HG02870 (cell line): ENCODE measurements at regions not wholly inside any gene's neighbourhood (a gene's known extent, or its start where the extent isn't known, plus 50 kb on each side); places are given as distances from the start of the nearest gene placed in this dataset.
"Not testable (repeated sequence)": the region's sequence is repeated elsewhere in the genome, so short reads cannot be mapped to it uniquely, and the experiment has no call there.

ENCODE experiments used
- ATAC-seq: cut with Tn5 transposase; IDR thresholded peaks from one replicate; pipeline ENCODE4 v1.9.1; 2021; ENCODE audit warnings: mild to moderate bottlenecking, moderate library complexity; ENCODE audit not compliant: unreplicated experiment

GRCh38 chr2:208607694-208608093 lies 201.1 kb downstream of the PTH2R start:
- no peak for ATAC-seq

GRCh38 chr2:208608122-208608835 lies 201.7 kb downstream of the PTH2R start:
- no peak for ATAC-seq

DNA sequence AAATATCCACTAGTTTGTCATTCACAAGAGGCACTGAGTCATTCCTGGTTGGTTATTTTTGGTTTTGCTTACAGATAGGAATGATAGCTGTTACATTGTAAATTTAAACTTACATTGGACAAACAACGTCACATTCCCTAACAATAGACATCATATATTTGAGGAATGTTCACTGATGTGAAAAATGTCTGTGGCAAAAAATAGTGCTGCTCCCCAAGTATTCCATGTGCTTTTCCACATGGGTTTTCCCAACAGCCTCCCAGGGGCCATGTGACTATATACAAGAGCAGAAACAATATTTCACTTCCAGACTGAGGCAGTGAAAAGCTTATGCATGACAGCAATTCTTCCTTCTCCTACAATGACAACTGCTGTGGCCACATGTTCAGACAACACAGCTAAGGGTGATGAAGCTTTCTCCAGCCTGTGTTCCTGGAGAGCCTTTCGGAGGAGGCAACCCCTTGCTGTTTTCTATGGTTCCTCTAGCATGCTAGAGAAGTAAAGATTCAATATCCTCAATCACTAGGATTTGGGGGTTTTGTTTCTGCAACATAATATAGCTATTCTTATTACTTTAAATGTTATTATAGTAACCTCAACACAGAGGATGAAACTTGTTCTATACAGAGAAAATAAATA lies 202.7 kb downstream of the PTH2R start:
- no peak for ATAC-seq

DNA sequence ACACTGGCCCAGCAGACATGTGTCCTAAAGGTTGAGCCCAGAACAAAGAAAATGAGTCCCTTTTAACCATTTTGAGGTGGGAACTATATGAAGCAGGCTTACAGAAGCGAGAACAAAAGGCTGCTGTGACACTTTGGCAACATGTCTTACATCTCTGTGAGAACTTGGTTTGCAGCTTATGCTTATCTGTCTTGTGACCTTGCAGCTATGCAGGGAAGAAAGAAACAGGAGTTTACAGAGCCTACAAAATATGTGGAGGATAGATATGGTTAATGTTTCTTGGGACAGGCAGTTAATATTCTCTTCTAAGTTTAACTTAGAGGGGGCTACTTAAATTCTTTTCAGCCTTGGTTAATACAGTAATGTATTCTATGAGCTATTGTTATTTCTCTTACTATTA lies 209.1 kb downstream of the PTH2R start:
- ATAC-seq, result not testable (repeated sequence)

- ATAC-seq, result no peak
These were observed 211.6 kb downstream of the PTH2R start for GRCh38 chr2:208618220-208618619.

- ATAC-seq, result no peak
These were observed 213.4 kb downstream of the PTH2R start for GRCh38 chr2:208619993-208620392.

DNA sequence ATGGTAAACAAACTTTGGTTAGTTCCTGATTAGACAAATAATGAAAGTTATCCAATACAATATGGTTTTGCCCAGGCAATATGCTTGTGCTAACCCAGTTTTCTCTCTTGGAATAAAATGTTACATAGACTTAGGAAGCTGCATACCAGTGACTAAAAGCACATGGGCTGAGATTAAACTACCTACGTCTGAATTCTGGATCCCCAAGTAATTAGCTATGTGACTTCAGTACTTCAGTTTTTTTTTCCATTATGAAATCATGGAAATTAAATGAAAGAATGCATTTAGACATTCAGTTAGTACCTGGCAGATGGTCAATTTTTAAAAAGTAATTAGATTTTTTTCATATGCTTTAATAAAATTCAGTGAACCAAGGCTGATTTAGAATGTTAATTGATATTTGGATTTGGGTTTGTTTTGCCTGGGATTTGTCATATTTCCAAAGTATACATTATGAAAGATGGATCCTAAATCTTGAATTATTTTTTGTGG lies 213.9 kb downstream of the PTH2R start:
- no peak for ATAC-seq

DNA sequence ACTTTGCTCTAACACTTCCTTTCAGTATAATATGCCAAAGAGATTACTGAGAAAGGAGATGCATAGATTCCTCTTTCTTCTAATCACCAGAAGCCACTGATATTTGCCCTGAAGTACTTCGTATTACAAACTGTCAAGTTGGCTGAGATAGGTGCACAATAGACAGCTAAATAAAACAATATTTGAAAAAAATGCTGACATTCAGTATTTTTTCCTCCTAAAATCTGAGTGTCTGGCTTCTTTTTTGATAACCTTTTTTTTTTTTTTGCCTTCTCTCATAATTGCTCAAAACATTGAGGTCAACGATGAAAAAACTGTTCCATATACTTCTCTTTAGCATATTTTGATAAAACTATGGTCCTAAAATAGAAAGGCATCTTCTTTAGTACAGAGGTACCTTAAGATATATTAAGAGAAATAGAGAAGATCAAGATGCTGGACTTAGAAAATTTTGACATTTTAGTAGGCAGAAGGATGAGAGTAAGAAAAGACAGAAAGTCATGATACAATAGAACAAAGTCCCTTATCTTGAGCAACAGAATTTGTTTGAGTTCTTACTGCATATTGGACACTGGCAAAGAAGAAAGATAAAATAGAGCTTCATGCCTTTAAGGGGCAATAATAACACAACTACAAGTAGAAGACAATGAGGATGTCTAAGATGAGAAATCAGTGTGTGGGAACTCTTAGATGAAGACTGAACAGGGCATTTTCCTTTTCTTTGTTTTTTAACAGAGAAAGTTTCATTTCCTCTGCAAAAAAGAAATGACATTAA lies 220.7 kb downstream of the PTH2R start:
- ATAC-seq, result no peak

GRCh38 chr2:208627916-208628315 lies 221.3 kb downstream of the PTH2R start:
- ATAC-seq, result no peak

GRCh38 chr2:208638059-208638458 lies 231.5 kb downstream of the PTH2R start:
- ATAC-seq, result peak; percentile 69

DNA sequence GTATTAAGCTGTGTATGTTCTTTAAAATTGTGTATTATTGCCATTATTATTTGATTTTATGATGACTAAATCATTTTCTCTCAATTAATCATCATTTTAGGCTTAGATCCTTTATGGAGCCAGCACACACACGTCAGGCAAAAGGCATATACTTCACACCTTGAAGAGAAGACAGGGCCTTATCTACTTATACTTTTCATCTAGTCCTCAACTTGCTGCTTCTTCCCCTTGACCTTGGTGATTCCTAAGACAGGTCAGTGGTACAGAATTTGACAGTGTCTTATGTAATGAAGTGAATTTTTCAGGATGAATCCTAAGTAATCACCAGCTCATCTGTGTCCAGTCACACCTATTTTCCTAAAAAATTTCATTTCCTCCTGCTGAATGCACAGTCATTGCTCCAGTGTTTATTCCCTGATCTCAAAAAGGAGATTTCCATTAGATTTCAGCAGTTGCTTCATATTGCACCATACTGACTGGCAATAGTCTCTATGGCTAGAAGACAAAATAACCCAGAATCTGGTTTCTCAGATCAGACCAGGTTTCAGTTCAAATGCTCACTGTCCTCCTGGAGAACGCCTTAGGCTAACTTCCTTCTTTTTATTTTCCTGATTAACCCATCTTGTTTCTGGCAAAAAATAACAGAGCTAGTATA lies 235.7 kb downstream of the PTH2R start:
- no peak for ATAC-seq

GRCh38 chr2:208643145-208643544 lies 236.6 kb downstream of the PTH2R start:
- no peak for ATAC-seq

- no peak for ATAC-seq
These were observed 238.6 kb downstream of the PTH2R start for GRCh38 chr2:208645226-208645625.

- no peak for ATAC-seq
These were observed 241.8 kb downstream of the PTH2R start for GRCh38 chr2:208648368-208648767.

DNA sequence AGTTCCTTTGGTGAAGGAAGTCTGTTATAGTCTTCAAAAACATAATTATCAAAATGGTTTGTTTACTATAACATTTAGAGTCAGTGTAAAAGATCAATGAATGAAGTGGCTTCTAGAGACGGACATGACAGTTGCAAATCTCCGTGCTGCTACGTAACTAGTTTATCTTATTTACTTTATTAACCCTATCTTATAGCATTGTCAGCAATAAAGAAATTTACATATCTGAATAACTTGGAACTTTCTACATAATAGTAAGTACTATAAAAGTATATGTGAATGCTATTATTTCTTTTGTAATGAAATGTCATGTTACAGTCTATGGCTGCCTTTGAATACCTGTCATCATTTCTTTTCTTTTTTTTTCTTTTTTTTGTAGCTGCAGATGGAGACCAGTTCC lies 246.8 kb downstream of the PTH2R start:
- no peak for ATAC-seq

GRCh38 chr2:208654056-208654455 lies 247.5 kb downstream of the PTH2R start:
- no peak for ATAC-seq

GRCh38 chr2:208657468-208657867 lies 250.9 kb downstream of the PTH2R start:
- ATAC-seq, result no peak

GRCh38 chr2:208669394-208669793 lies 262.8 kb downstream of the PTH2R start:
- ATAC-seq, result peak; percentile 70

DNA sequence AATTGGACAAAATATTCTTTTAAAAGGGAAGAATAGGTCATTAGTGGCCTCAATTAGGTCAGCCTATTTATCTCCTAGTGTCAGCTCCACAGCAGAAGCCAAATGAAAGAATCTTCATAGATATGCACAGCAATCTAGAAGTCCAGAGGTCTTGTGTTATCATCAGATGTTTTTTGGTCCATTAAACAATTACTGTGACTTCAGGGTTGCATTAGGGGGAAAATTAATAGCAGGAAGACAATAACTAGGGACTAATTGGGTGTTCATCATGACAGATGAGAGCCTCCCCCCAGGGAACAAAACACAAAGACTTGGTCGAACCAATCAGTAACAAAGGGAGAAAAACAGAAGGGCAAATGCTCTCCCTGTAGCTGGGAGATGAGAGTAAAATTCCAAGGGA lies 264.7 kb downstream of the PTH2R start:
- no peak for ATAC-seq

DNA sequence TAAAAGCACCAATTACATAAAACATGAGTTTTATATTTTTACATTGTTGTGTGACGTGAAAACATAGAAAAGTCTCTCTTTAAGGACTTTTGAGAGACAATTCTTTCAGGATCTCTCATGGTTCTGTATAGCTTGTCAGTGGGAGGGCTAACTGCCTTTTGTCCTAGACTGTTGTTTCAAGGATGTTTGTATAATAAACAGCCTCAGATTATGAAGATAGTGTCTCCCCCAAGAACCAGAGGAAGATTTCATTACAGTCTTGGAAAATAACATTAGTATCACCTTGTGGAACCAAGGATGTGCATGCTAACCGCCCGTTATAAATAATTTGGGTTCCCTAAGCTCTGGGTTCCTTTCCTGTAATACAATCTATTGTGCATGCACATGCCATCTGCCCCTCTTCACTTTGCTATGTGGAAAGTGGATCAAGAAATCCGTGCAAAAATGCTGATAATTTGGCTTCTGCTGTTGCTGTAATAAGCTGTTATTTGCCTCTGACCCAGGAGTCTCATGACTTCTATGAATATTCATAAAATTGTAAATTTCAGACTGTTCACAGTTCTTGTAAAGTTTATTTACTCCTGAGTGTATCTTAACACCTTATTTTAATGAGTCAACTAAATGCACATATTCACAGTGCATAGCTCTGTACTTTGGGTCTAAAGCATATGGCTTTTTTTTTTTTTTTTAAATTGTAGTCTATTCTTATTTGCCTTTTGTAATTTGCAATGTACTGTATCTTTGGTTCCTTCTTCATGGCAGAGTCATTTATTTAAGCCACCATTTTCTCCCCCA lies 265.5 kb downstream of the PTH2R start:
- no peak for ATAC-seq
